Breast epithelium (tissue), 4 donors: ENCODE measurements at regions not wholly inside any gene's neighbourhood (a gene's known extent, or its start where the extent isn't known, plus 50 kb on each side); places are given as distances from the start of the nearest gene placed in this dataset.

Experiments
- DNase-seq, 2 donors: peaks; one replicate each; pipeline ENCODE4 v3.0.0-alpha.2; 2019; ENCODE audit warnings: low spot score in 2 of 2
- H3K27ac ChIP-seq, 2 donors: fragments of 200-600 bp; sonication (generic) in 1 of 2; one replicate each; pipeline ENCODE4 v1.5.1; 2016 to 2019; ENCODE audit warnings: mild to moderate bottlenecking in 1 of 2
- H3K27me3 ChIP-seq, 2 donors: fragments of 200-600 bp; sonication (generic) in 1 of 2; one replicate each; pipeline versions ENCODE4 v1.5.1 to v1.6.0; 2017 to 2019; ENCODE audit warnings: control low read depth in 1 of 2, mild to moderate bottlenecking in 1 of 2
- H3K36me3 ChIP-seq: fragments of 200-600 bp; one replicate; pipeline ENCODE4 v1.5.1; 2019
- H3K4me1 ChIP-seq, 2 donors: fragments of 200-600 bp; sonication (generic); one replicate each; pipeline ENCODE4 v1.5.1; 2016 to 2019; ENCODE audit warnings: control low read depth in 1 of 2
- H3K4me3 ChIP-seq, 3 donors: fragments of 200-600 bp; sonication (generic); 1 replicate in 2 of 3; 2 replicates in 1 of 3; pipeline ENCODE4 v1.5.1; 2016 to 2019; ENCODE audit warnings: mild to moderate bottlenecking in 3 of 3, moderate library complexity in 2 of 3
- H3K9me3 ChIP-seq, 2 donors: fragments of 200-600 bp; sonication (generic) in 1 of 2; one replicate each; pipeline ENCODE4 v1.5.1; 2016 to 2019; ENCODE audit warnings: control low read depth in 1 of 2
- CTCF ChIP-seq, 3 donors: fragments of 450-650 bp; IDR thresholded peaks; one replicate each; pipeline ENCODE4 v1.5.1; 2016 to 2017; ENCODE audit warnings: antibody characterized with exemption in 3 of 3, mild to moderate bottlenecking in 3 of 3, moderate library complexity in 3 of 3
- POLR2A ChIP-seq: fragments of 450-650 bp; IDR thresholded peaks from one replicate; pipeline ENCODE4 v1.6.1; 2016; ENCODE audit warnings: antibody characterized with exemption, mild to moderate bottlenecking, moderate library complexity
- POLR2AphosphoS5 ChIP-seq, 3 donors: sonication (generic); formaldehyde crosslinking; IDR thresholded peaks; one replicate each; pipeline ENCODE4 v1.6.1; 2017; ENCODE audit warnings: antibody characterized with exemption in 3 of 3
- intact Hi-C: fragments of 100-400 bp; cut with DNase I; formaldehyde crosslinking; loops from one replicate; pipeline ENCODE4 v1.15.1; 2023; ENCODE audit warnings: low total_unique reads

- Histone ChIP-seq H3K4me3 (no peak overlapping the region), H3K9me3 (no peaks in the 10 kb centered on the region), H3K27ac (no peak overlapping the region), H3K36me3 (no peaks in the 10 kb centered on the region), H3K27me3 (no peaks in the 10 kb centered on the region), H3K4me1 (peaks cover 0 to 3% of the 10 kb centered on the region in 2 donors)
- intact Hi-C loops = loop anchor here (2.0 kb wide), 1 partner anchor 63 kb away; no protein-coding TSS in a partner anchor
- DNase-seq = no peak
- no peak for TF ChIP-seq POLR2A
These were observed 133.1 kb downstream of the LY86 start for GRCh38 chr6:6721606-6722005.

GRCh38 chr6:6722195-6722594 lies 133.7 kb downstream of the LY86 start:
- Histone ChIP-seq H3K27ac (no peak overlapping the region), H3K9me3 (no peaks in the 10 kb centered on the region), H3K4me1 (peaks cover 0 to 3% of the 10 kb centered on the region in 2 donors), H3K27me3 (no peaks in the 10 kb centered on the region), H3K4me3 (no peak overlapping the region), H3K36me3 (no peaks in the 10 kb centered on the region)
- intact Hi-C loops = no loop called here
- TF ChIP-seq CTCF (IDR thresholded peaks at IDR 0.05) (no peak), POLR2A (no peak), POLR2AphosphoS5 (IDR thresholded peaks at IDR 0.05) (no peak)
- no peak for DNase-seq

- Histone ChIP-seq H3K36me3 (no peaks in the 10 kb centered on the region), H3K27ac (peak overlapping the region; percentile 83 to 93), H3K4me1 (peaks cover 0 to 3% of the 10 kb centered on the region in 2 donors), H3K9me3 (no peaks in the 10 kb centered on the region), H3K27me3 (no peaks in the 10 kb centered on the region), H3K4me3 (peak overlapping the region in 1 of 3 donors; percentile 69)
- TF ChIP-seq POLR2A (no peak), POLR2AphosphoS5 (IDR thresholded peaks at IDR 0.05) (no peak), CTCF (IDR thresholded peaks at IDR 0.05) (no peak)
- DNase-seq = no peak
- intact Hi-C loops = no loop called here
These were observed 134.8 kb downstream of the LY86 start for GRCh38 chr6:6723361-6723760.

GRCh38 chr6:6723921-6724538 lies 135.5 kb downstream of the LY86 start:
- no peak for DNase-seq
- peak overlapping the region; percentile 30 to 69 (median 45) for H3K4me3 ChIP-seq
- H3K4me1 ChIP-seq = peaks cover 0 to 3% of the 10 kb centered on the region in 2 donors

GRCh38 chr6:6724539-6725467 lies 136.3 kb downstream of the LY86 start:
- H3K4me1 ChIP-seq = peaks cover 0 to 3% of the 10 kb centered on the region in 2 donors
- no peaks in the 10 kb centered on the region for H3K36me3 ChIP-seq
- peak overlapping the region; percentile 83 to 93 for H3K27ac ChIP-seq
- no peaks in the 10 kb centered on the region for H3K27me3 ChIP-seq
- H3K4me3 ChIP-seq = peak overlapping the region; percentile 30 to 69 (median 45)
- DNase-seq = peak in 1 of 2 donors; percentile 60
- TF ChIP-seq POLR2A = no peak
- peak in 1 of 3 donors; percentile 15 for TF ChIP-seq POLR2AphosphoS5 (IDR thresholded peaks at IDR 0.05)
- TF ChIP-seq CTCF (IDR thresholded peaks at IDR 0.05) = peak in 2 of 3 donors; percentile 52
- intact Hi-C loops = no loop called here
- no peaks in the 10 kb centered on the region for H3K9me3 ChIP-seq

More at GRCh38 chr6:6723921-6724538, 135.5 kb downstream of the LY86 start:
- Histone ChIP-seq H3K27ac (peak overlapping the region; percentile 83 to 93), H3K36me3 (no peaks in the 10 kb centered on the region), H3K9me3 (no peaks in the 10 kb centered on the region), H3K27me3 (no peaks in the 10 kb centered on the region)
- peak in 2 of 3 donors; percentile 5 to 31 for TF ChIP-seq POLR2AphosphoS5 (IDR thresholded peaks at IDR 0.05)
- TF ChIP-seq CTCF (IDR thresholded peaks at IDR 0.05) = no peak
- intact Hi-C loops = no loop called here
